Keratinocyte (primary cell): ENCODE measurements at regions not wholly inside any gene's neighbourhood (a gene's known extent, or its start where the extent isn't known, plus 50 kb on each side); places are given as distances from the start of the nearest gene placed in this dataset.

ENCODE experiments used
- DNase-seq: peaks from one replicate; pipeline ENCODE4 v3.0.0-alpha.2; 2011; ENCODE audit warnings: low read depth, missing footprints, low spot score
- FAIRE-seq: peaks from 2 replicates; lab custom pipeline; 2011; peaks lifted over from hg19 to GRCh38; lab: Jason Lieb, UNC
- H2AFZ ChIP-seq: 2 replicates; pipeline ENCODE4 v1.6.0; 2012; ENCODE audit warnings: low read length, control low read depth, inconsistent platforms; ENCODE audit not compliant: control insufficient read depth
- H3K27ac ChIP-seq: 2 replicates; pipeline ENCODE4 v1.5.1; 2011; ENCODE audit warnings: low read length; ENCODE audit not compliant: control insufficient read depth, insufficient read depth
- H3K27me3 ChIP-seq: 3 replicates; pipeline ENCODE4 v1.6.0; 2011; ENCODE audit warnings: low read length; ENCODE audit not compliant: control insufficient read depth, insufficient read depth; ENCODE audit errors: extremely low read depth
- H3K36me3 ChIP-seq, 2 experiments: 2 replicates in 1 of 2; 3 replicates in 1 of 2; pipeline ENCODE4 v1.5.1; 2011; ENCODE audit warnings: low read length in 2 of 2, mild to moderate bottlenecking in 1 of 2; ENCODE audit not compliant: control insufficient read depth in 2 of 2, insufficient read depth in 2 of 2; ENCODE audit errors: extremely low read depth in 1 of 2
- H3K4me1 ChIP-seq: 3 replicates; pipeline ENCODE4 v1.5.1; 2011; ENCODE audit warnings: low read length; ENCODE audit not compliant: control insufficient read depth, insufficient read depth; ENCODE audit errors: extremely low read depth
- H3K4me2 ChIP-seq: 3 replicates; pipeline ENCODE4 v1.6.0; 2011; ENCODE audit warnings: low read depth, low read length; ENCODE audit not compliant: control insufficient read depth, insufficient read depth; ENCODE audit errors: extremely low read depth
- H3K4me3 ChIP-seq, 3 experiments: fragments of 200-600 bp in 1 of 3; sonication (generic) in 1 of 3; 2 replicates in 2 of 3; 3 replicates in 1 of 3; pipeline ENCODE4 v1.5.1; 2011 to 2016; ENCODE audit warnings: low read length in 3 of 3, mild to moderate bottlenecking in 3 of 3, control low read depth in 2 of 3, inconsistent platforms in 1 of 3, low read depth in 1 of 3, mixed read lengths in 1 of 3, mixed run types in 1 of 3, moderate library complexity in 1 of 3; ENCODE audit not compliant: control insufficient read depth in 2 of 3, insufficient read depth in 2 of 3; ENCODE audit errors: extremely low read depth in 1 of 3
- H3K79me2 ChIP-seq: 2 replicates; pipeline ENCODE4 v1.6.0; 2012; ENCODE audit warnings: low read length; ENCODE audit not compliant: control insufficient read depth, insufficient read depth
- H3K9ac ChIP-seq: 3 replicates; pipeline ENCODE4 v1.6.0; 2011; ENCODE audit warnings: low read length; ENCODE audit not compliant: control insufficient read depth, insufficient read depth; ENCODE audit errors: extremely low read depth
- H3K9me1 ChIP-seq: 3 replicates; pipeline ENCODE4 v1.6.0; 2011; ENCODE audit warnings: low read length; ENCODE audit not compliant: control insufficient read depth, insufficient read depth; ENCODE audit errors: extremely low read depth
- H3K9me3 ChIP-seq: 2 replicates; pipeline ENCODE4 v1.5.1; 2012; ENCODE audit warnings: low read depth, low read length; ENCODE audit not compliant: control insufficient read depth
- H4K20me1 ChIP-seq: 3 replicates; pipeline ENCODE4 v1.6.0; 2011; ENCODE audit warnings: low read length; ENCODE audit not compliant: control insufficient read depth, insufficient read depth; ENCODE audit errors: extremely low read depth
- CTCF ChIP-seq, 3 experiments: IDR thresholded peaks in 1 of 3; conservative IDR thresholded peaks in 1 of 3; optimal IDR thresholded peaks in 1 of 3; 2 replicates in 2 of 3; 3 replicates in 1 of 3; pipeline versions ENCODE3 to v1.5.1; 2011; ENCODE audit warnings: low read length in 3 of 3, mild to moderate bottlenecking in 3 of 3, moderate library complexity in 2 of 3, control low read depth in 1 of 3, inconsistent platforms in 1 of 3; ENCODE audit not compliant: insufficient read depth in 2 of 3; ENCODE audit errors: extremely low read depth in 1 of 3
- EZH2 ChIP-seq: IDR thresholded peaks from one replicate; pipeline ENCODE4 v1.6.1; 2012; ENCODE audit warnings: inconsistent platforms, mild to moderate bottlenecking, low read length, moderate library complexity
- dilution Hi-C: fragments of 300-500 bp; cut with MboI; formaldehyde crosslinking; loops from one replicate; pipeline ENCODE4 v1.7.0; 2020; ENCODE audit warnings: low sequenced_read_pairs; ENCODE audit not compliant: extremely low pct_ligation_motif_present

- FAIRE-seq (no peak), DNase-seq (no peak)
- Histone ChIP-seq H3K36me3 (no peaks in the 10 kb centered on the region), H3K27ac (no peak overlapping the region), H3K27me3 (no peaks in the 10 kb centered on the region), H3K9me1 (no peaks in the 10 kb centered on the region), H2AFZ (no peak overlapping the region), H3K9ac (no peak overlapping the region), H3K79me2 (no peaks in the 10 kb centered on the region), H4K20me1 (no peaks in the 10 kb centered on the region), H3K4me2 (no peak overlapping the region), H3K4me1 (no peaks in the 10 kb centered on the region), H3K4me3 (no peak overlapping the region), H3K9me3 (peaks cover 8% of the 10 kb centered on the region)
- dilution Hi-C loops = no loop called here
- TF ChIP-seq CTCF (optimal IDR thresholded peaks at IDR 0.05 in 1 of 3, IDR thresholded peaks at IDR 0.05 in 1 of 3, conservative IDR thresholded peaks at IDR 0.05 in 1 of 3; ENCODE audit: extremely low read depth in 1 of 3, insufficient read depth in 2 of 3, low read length in 3 of 3) = no peak
- TF ChIP-seq EZH2 = no peak
These were observed 254.5 kb upstream of the RNF32 start for GRCh38 chr7:156386097-156386496.

- Histone ChIP-seq H2AFZ (no peak overlapping the region), H3K9me3 (peaks cover 7% of the 10 kb centered on the region), H3K9ac (no peak overlapping the region), H4K20me1 (no peaks in the 10 kb centered on the region), H3K4me2 (no peak overlapping the region), H3K4me1 (no peaks in the 10 kb centered on the region), H3K27me3 (no peaks in the 10 kb centered on the region), H3K36me3 (no peaks in the 10 kb centered on the region), H3K9me1 (no peaks in the 10 kb centered on the region), H3K79me2 (no peaks in the 10 kb centered on the region), H3K4me3 (no peak overlapping the region), H3K27ac (no peak overlapping the region)
- no peak for FAIRE-seq
- DNase-seq = no peak
- dilution Hi-C loops = no loop called here
- TF ChIP-seq CTCF (optimal IDR thresholded peaks at IDR 0.05 in 1 of 3, IDR thresholded peaks at IDR 0.05 in 1 of 3, conservative IDR thresholded peaks at IDR 0.05 in 1 of 3; ENCODE audit: extremely low read depth in 1 of 3, insufficient read depth in 2 of 3, low read length in 3 of 3) (no peak), EZH2 (no peak)
These were observed 255.9 kb upstream of the RNF32 start for GRCh38 chr7:156384706-156385105.
